AG04450 (cell line): ENCODE measurements at regions not wholly inside any gene's neighbourhood (a gene's known extent, or its start where the extent isn't known, plus 50 kb on each side); places are given as distances from the start of the nearest gene placed in this dataset.

Source experiments
- CTCF ChIA-PET: fragments of 300-600, 350-600 bp; formaldehyde crosslinking; extraction: SDS; loops from one replicate; lab custom pipeline; 2022; ENCODE audit warnings: antibody characterized with exemption, inconsistent platforms; lab: Charles Lee
- POLR2A ChIA-PET: fragments of 350-600 bp; formaldehyde crosslinking; extraction: SDS; loops from one replicate; lab custom pipeline; 2021; ENCODE audit warnings: antibody characterized with exemption, inconsistent platforms; lab: Yijun Ruan, JAX
- DNase-seq: peaks from one replicate; pipeline ENCODE4 v3.0.0-alpha.2; 2011; ENCODE audit warnings: low read depth, low spot score
- H3K27ac ChIP-seq: one replicate; pipeline ENCODE4 v1.5.1; 2012; ENCODE audit warnings: low read depth, low read length, control low read depth
- H3K27me3 ChIP-seq: one replicate; pipeline ENCODE4 v1.6.0; 2012; ENCODE audit warnings: low read length; ENCODE audit not compliant: control insufficient read depth, insufficient read depth
- H3K4me3 ChIP-seq: 2 replicates; pipeline ENCODE4 v1.5.1; 2011; ENCODE audit warnings: mild to moderate bottlenecking, low read depth, low read length, control low read depth
- H3K9me3 ChIP-seq: 2 replicates; pipeline ENCODE4 v1.5.1; 2012; ENCODE audit warnings: low read length; ENCODE audit not compliant: control insufficient read depth, insufficient read depth
- TF ChIP-seq, protein P1 (sequence below): IDR thresholded peaks from 2 replicates; pipeline ENCODE4 v1.5.1; 2011; ENCODE audit warnings: low read depth, low read length, control low read depth, inconsistent platforms

DNA sequence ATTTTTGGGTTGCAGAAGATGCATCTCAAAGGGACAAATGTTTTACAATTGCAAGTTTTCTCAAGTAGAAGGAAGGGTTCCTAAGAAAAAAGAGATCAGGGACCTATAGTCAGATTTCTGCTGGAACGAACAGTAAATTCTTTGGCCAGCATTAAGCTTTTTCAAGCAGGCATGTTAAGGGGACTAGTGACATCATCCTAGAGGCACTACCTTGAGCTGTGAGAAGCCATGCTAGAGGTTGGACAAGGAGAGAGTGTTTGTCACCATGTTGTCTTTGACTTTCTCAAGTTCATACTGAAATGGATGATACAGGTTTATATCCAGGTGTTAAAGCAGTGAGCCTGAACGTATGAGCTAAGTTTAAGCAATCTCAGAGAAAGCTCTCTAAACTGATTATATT lies 85.2 kb upstream of the WDR72 start:
- TF ChIP-seq, protein P1, sequence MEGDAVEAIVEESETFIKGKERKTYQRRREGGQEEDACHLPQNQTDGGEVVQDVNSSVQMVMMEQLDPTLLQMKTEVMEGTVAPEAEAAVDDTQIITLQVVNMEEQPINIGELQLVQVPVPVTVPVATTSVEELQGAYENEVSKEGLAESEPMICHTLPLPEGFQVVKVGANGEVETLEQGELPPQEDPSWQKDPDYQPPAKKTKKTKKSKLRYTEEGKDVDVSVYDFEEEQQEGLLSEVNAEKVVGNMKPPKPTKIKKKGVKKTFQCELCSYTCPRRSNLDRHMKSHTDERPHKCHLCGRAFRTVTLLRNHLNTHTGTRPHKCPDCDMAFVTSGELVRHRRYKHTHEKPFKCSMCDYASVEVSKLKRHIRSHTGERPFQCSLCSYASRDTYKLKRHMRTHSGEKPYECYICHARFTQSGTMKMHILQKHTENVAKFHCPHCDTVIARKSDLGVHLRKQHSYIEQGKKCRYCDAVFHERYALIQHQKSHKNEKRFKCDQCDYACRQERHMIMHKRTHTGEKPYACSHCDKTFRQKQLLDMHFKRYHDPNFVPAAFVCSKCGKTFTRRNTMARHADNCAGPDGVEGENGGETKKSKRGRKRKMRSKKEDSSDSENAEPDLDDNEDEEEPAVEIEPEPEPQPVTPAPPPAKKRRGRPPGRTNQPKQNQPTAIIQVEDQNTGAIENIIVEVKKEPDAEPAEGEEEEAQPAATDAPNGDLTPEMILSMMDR = no peak
- Histone ChIP-seq H3K4me3 (no peak overlapping the region), H3K27ac (no peak overlapping the region), H3K9me3 (no peaks in the 10 kb centered on the region), H3K27me3 (no peaks in the 10 kb centered on the region)
- ChIA-PET CTCF (no interaction called here), POLR2A (no interaction called here)
- no peak for DNase-seq

GRCh38 chr15:53843869-53844569 lies 84.6 kb upstream of the WDR72 start:
- CTCF ChIA-PET = no interaction called here
- POLR2A ChIA-PET = no interaction called here
- no peak overlapping the region for H3K4me3 ChIP-seq
- TF ChIP-seq, protein P1 = no peak
- no peak for DNase-seq
- H3K27me3 ChIP-seq = no peaks in the 10 kb centered on the region
- no peaks in the 10 kb centered on the region for H3K9me3 ChIP-seq
- no peak overlapping the region for H3K27ac ChIP-seq

DNA sequence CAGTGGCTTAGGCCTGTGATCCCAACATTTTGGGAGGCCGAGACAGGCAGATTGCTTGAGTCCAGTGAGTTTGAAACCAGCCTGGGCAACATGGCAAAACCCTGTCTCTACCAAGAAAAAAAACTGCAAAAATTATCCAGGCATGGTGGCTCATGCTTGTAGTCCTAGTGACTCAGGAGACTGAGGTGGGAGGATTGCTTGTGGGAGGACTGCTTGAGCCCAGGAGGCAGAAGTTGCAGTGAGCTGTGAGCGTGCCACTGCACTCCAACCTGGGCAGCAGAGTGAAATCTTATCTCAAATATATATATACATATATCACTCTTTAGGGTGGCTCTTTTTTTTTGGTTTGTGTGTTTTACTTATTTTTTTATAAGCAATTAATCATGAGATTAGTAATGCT lies 83.7 kb upstream of the WDR72 start:
- no peaks in the 10 kb centered on the region for H3K27me3 ChIP-seq
- no peak overlapping the region for H3K4me3 ChIP-seq
- no peaks in the 10 kb centered on the region for H3K9me3 ChIP-seq
- no peak for DNase-seq
- no peak overlapping the region for H3K27ac ChIP-seq
- ChIA-PET CTCF (no interaction called here), POLR2A (no interaction called here)
- TF ChIP-seq, protein P1 = no peak

- ChIA-PET POLR2A (no interaction called here), CTCF (no interaction called here)
- TF ChIP-seq, protein P1 = no peak
- no peak for DNase-seq
- no peak overlapping the region for H3K4me3 ChIP-seq
- H3K9me3 ChIP-seq = no peaks in the 10 kb centered on the region
- H3K27ac ChIP-seq = no peak overlapping the region
- no peaks in the 10 kb centered on the region for H3K27me3 ChIP-seq
These were observed 82.2 kb upstream of the WDR72 start for GRCh38 chr15:53841651-53842050.

GRCh38 chr15:53840681-53841080 lies 81.2 kb upstream of the WDR72 start:
- DNase-seq = no peak
- ChIA-PET POLR2A (no interaction called here), CTCF (no interaction called here)
- TF ChIP-seq, protein P1 = no peak
- Histone ChIP-seq H3K9me3 (no peaks in the 10 kb centered on the region), H3K4me3 (no peak overlapping the region), H3K27me3 (no peaks in the 10 kb centered on the region), H3K27ac (no peak overlapping the region)
